Hepatocyte (in vitro differentiated cells): ENCODE measurements at regions not wholly inside any gene's neighbourhood (a gene's known extent, or its start where the extent isn't known, plus 50 kb on each side); places are given as distances from the start of the nearest gene placed in this dataset.

Source experiments
- DNase-seq: peaks from one replicate; pipeline ENCODE4 v3.0.0-alpha.2; 2016; ENCODE audit warnings: low spot score
- H2AFZ ChIP-seq: fragments of 200-600 bp; sonication (generic); 2 replicates; pipeline ENCODE4 v1.6.0; 2016; ENCODE audit warnings: antibody characterized with exemption, mild to moderate bottlenecking
- H3K27ac ChIP-seq: fragments of 200-600 bp; sonication (generic); 2 replicates; pipeline ENCODE4 v1.5.1; 2016; ENCODE audit warnings: mild to moderate bottlenecking
- H3K27me3 ChIP-seq: fragments of 200-600 bp; sonication (generic); 2 replicates; pipeline ENCODE4 v1.6.1; 2016
- H3K36me3 ChIP-seq: fragments of 200-600 bp; sonication (generic); replicated peaks from 2 replicates; pipeline ENCODE4 v1.5.1; 2016; ENCODE audit warnings: low read depth; ENCODE audit not compliant: insufficient read depth
- H3K4me1 ChIP-seq: fragments of 200-600 bp; sonication (generic); 2 replicates; pipeline ENCODE4 v1.5.1; 2016; ENCODE audit warnings: mild to moderate bottlenecking, moderate library complexity; ENCODE audit not compliant: insufficient read depth
- H3K4me2 ChIP-seq: fragments of 200-600 bp; sonication (generic); 2 replicates; pipeline ENCODE4 v1.6.0; 2016
- H3K4me3 ChIP-seq: fragments of 200-600 bp; sonication (generic); 2 replicates; pipeline ENCODE4 v1.5.1; 2016; ENCODE audit warnings: mild to moderate bottlenecking
- H3K79me2 ChIP-seq: fragments of 200-600 bp; sonication (generic); 2 replicates; pipeline ENCODE4 v1.6.0; 2017; ENCODE audit warnings: mild to moderate bottlenecking
- H3K9me2 ChIP-seq: fragments of 200-600 bp; sonication (generic); replicated peaks from 2 replicates; pipeline ENCODE4 v1.6.0; 2017; ENCODE audit warnings: mild to moderate bottlenecking; ENCODE audit not compliant: insufficient read depth
- H3K9me3 ChIP-seq: fragments of 200-600 bp; sonication (generic); 2 replicates; pipeline ENCODE4 v1.5.1; 2016; ENCODE audit warnings: low read depth, mild to moderate bottlenecking
- H4K20me1 ChIP-seq: fragments of 200-600 bp; sonication (generic); 2 replicates; pipeline ENCODE4 v1.6.0; 2016; ENCODE audit warnings: mild to moderate bottlenecking; ENCODE audit not compliant: insufficient read depth, poor library complexity, severe bottlenecking
- EZH2 ChIP-seq: fragments of 200-600 bp; sonication (generic); IDR thresholded peaks from 2 replicates; pipeline ENCODE4 v1.6.1; 2016; ENCODE audit warnings: antibody characterized with exemption, mild to moderate bottlenecking, borderline replicate concordance
- EZH2phosphoT487 ChIP-seq: fragments of 200-600 bp; sonication (generic); IDR thresholded peaks from one replicate; pipeline ENCODE4 v1.6.1; 2018; ENCODE audit warnings: antibody characterized with exemption, mild to moderate bottlenecking, low read depth, moderate library complexity; ENCODE audit not compliant: unreplicated experiment, severe bottlenecking
- WGBS: methylation state at CpG from one replicate; pipeline ENCODE4 v1.1.6; 2016; ENCODE audit warnings: low lambda C conversion rate; ENCODE audit errors: missing lambda C conversion rate; 5-methylcytosine and 5-hydroxymethylcytosine counted together
- TF ChIP-seq, protein P1 (sequence below): fragments of 200-600 bp; sonication (generic); IDR thresholded peaks from 2 replicates; pipeline ENCODE4 v1.5.1; 2016; ENCODE audit warnings: antibody characterized with exemption, mild to moderate bottlenecking; ENCODE audit not compliant: poor library complexity

DNA sequence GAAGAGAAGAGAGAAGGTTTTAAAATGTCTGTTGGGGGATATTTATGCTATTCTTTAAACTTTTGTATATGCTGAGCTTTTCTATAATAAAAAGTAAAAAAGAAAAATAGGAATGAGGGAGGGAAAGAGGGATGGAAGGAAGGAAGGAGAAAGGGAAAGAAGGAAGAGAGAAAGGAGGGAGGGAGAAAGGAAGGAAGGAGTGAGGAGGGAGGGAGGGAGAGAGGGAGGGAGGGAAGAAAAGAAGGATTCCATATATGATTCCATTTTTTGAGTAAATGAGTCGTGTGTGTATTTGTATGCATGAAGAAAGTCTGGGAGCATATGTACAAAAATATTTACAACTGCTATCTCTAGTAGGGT, 120.9 kb upstream of the ZBTB40 start:
- no peaks in the 10 kb centered on the region for H4K20me1 ChIP-seq
- no peaks in the 10 kb centered on the region for H3K36me3 ChIP-seq
- no peaks in the 10 kb centered on the region for H3K9me3 ChIP-seq
- H3K4me2 ChIP-seq = no peak overlapping the region
- H3K4me1 ChIP-seq = peaks cover 18% of the 10 kb centered on the region
- DNase-seq = no peak
- H3K79me2 ChIP-seq = no peaks in the 10 kb centered on the region
- H2AFZ ChIP-seq = no peak overlapping the region
- no peak overlapping the region for H3K27ac ChIP-seq
- TF ChIP-seq, protein P1, sequence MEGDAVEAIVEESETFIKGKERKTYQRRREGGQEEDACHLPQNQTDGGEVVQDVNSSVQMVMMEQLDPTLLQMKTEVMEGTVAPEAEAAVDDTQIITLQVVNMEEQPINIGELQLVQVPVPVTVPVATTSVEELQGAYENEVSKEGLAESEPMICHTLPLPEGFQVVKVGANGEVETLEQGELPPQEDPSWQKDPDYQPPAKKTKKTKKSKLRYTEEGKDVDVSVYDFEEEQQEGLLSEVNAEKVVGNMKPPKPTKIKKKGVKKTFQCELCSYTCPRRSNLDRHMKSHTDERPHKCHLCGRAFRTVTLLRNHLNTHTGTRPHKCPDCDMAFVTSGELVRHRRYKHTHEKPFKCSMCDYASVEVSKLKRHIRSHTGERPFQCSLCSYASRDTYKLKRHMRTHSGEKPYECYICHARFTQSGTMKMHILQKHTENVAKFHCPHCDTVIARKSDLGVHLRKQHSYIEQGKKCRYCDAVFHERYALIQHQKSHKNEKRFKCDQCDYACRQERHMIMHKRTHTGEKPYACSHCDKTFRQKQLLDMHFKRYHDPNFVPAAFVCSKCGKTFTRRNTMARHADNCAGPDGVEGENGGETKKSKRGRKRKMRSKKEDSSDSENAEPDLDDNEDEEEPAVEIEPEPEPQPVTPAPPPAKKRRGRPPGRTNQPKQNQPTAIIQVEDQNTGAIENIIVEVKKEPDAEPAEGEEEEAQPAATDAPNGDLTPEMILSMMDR = no peak
- TF ChIP-seq EZH2 (no peak), EZH2phosphoT487 (no peak)
- WGBS = 64% methylated on average over 1 of the region's 1 CpG
- H3K4me3 ChIP-seq = no peak overlapping the region
- no peaks in the 10 kb centered on the region for H3K9me2 ChIP-seq
- H3K27me3 ChIP-seq = peaks cover 2% of the 10 kb centered on the region

DNA sequence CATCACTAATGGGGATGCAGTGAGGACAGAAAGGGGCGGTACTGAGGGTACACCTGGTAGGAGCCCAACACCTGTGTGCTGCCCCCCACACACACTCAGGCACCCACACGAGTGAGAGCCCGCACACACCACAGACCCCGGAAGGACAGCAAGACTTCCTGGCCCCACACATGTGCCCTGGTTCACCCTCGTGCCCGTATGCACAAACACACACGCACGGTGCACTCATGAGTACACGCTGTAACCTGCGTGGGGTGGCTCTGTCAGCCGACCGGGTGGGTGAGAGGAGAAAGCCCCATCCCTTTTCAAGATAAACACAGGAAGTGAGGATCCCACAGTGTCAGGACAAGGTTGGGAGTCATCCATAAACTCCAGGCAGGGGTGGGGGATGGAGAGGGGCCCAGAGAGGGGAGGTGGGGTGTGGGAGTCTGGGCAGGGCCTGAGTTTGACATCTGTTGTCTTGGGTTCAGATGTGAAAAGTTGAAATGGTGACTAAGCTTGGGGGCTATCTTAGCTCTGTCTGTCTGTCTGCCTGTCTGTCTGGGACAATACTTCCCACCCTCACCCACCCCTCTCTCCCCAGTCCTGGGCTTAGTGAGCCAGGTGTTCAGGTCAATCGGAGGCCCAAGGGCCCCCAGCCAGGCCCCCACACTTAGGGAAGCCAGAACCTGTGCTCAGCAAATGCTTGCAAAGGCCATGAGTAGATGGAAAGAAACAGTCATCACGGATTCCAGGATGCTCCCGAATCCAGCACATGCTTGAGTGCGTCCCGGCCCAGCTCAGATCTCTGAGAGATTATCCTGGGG, 119.8 kb upstream of the ZBTB40 start:
- DNase-seq = peak; percentile 37
- H3K27ac ChIP-seq = no peak overlapping the region
- no peaks in the 10 kb centered on the region for H4K20me1 ChIP-seq
- H3K27me3 ChIP-seq = peaks cover 2% of the 10 kb centered on the region
- no peaks in the 10 kb centered on the region for H3K36me3 ChIP-seq
- WGBS = 71% methylated on average over 17 of the region's 17 CpGs
- H3K4me3 ChIP-seq = no peak overlapping the region
- no peaks in the 10 kb centered on the region for H3K9me2 ChIP-seq
- peaks cover 18% of the 10 kb centered on the region for H3K4me1 ChIP-seq
- no peaks in the 10 kb centered on the region for H3K79me2 ChIP-seq
- no peak overlapping the region for H3K4me2 ChIP-seq
- no peak overlapping the region for H2AFZ ChIP-seq
- H3K9me3 ChIP-seq = no peaks in the 10 kb centered on the region
- TF ChIP-seq, protein P1 = no peak
- TF ChIP-seq EZH2 = no peak

DNA sequence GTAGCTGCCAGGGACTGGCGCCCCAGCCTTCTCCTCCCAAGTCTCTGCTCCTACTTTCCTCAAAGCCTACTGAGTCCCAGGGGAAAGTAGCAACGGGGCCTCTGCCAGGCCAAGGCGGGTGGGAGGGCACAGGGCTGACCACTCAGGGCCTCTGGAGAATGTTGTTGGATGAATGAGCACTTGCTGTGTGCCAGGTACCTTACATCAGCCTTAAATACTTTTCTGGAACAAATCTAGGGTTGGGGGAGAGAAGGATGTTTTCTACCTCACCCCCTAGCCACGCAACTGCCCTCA, 119.3 kb upstream of the ZBTB40 start:
- Histone ChIP-seq H3K9me3 (no peaks in the 10 kb centered on the region), H3K27me3 (peaks cover 2% of the 10 kb centered on the region), H4K20me1 (no peaks in the 10 kb centered on the region), H3K4me3 (no peak overlapping the region), H3K27ac (no peak overlapping the region), H3K4me2 (no peak overlapping the region), H3K9me2 (no peaks in the 10 kb centered on the region), H3K79me2 (no peaks in the 10 kb centered on the region), H3K36me3 (no peaks in the 10 kb centered on the region), H3K4me1 (peaks cover 18% of the 10 kb centered on the region), H2AFZ (no peak overlapping the region)
- 85% methylated on average over 4 of the region's 4 CpGs for WGBS
- TF ChIP-seq, protein P1 = no peak
- TF ChIP-seq EZH2 = no peak
- no peak for TF ChIP-seq EZH2phosphoT487
- DNase-seq = no peak
